Type B pancreatic cell (in vitro differentiated cells): ENCODE measurements at regions not wholly inside any gene's neighbourhood (a gene's known extent, or its start where the extent isn't known, plus 50 kb on each side); places are given as distances from the start of the nearest gene placed in this dataset.

ENCODE experiments used
- DNase-seq: peaks from one replicate; pipeline ENCODE4 v3.0.0; 2021; ENCODE audit warnings: mixed read lengths; ENCODE audit not compliant: unreplicated experiment; ENCODE audit errors: extremely low spot score
- H3K27ac Mint-ChIP-seq: 2 replicates; pipeline ENCODE4 v1.8.0; 2021; ENCODE audit warnings: mild to moderate bottlenecking, mixed read lengths
- H3K27me3 Mint-ChIP-seq: 2 replicates; pipeline ENCODE4 v1.8.0; 2021; ENCODE audit warnings: mixed read lengths
- H3K36me3 Mint-ChIP-seq: 2 replicates; pipeline ENCODE4 v1.8.0; 2021; ENCODE audit warnings: mixed read lengths
- H3K4me1 Mint-ChIP-seq: one replicate; pipeline ENCODE4 v1.8.0; 2021; ENCODE audit warnings: mixed read lengths; ENCODE audit not compliant: unreplicated experiment
- H3K4me3 Mint-ChIP-seq: 2 replicates; pipeline ENCODE4 v1.8.0; 2021; ENCODE audit warnings: mild to moderate bottlenecking, mixed read lengths
- H3K9me3 Mint-ChIP-seq: 2 replicates; pipeline ENCODE4 v1.8.0; 2021; ENCODE audit warnings: mixed read lengths
- TF ChIP-seq, protein P1 (sequence below): fragments of 200-600 bp; sonication (generic); conservative IDR thresholded peaks from 2 replicates; pipeline ENCODE4 v1.5.0; 2021; ENCODE audit warnings: antibody characterized with exemption, mild to moderate bottlenecking

DNA sequence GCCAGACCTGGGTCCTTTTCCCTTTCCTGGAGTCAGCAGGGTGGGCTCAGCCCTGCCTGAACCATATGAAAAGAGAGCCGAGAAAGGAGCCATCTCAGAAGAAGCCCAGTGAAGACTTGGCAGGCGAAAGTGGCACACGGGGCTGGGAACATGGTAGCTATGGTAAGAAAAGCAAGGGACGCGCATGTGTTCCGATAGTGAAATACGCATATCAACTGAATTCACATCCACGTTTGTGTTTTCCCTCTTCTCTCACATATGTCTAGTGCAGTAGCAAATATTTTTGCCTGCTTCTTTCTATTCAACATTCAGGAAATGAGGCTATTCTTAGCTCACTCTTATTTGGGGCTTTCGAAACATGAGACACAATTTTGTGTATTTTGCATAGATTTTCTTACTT, 54.1 kb upstream of the PEG3 start:
- Mint-ChIP-seq H3K36me3 (no peaks in the 10 kb centered on the region), H3K4me1 (no peaks in the 10 kb centered on the region), H3K27ac (no peak overlapping the region), H3K27me3 (no peaks in the 10 kb centered on the region), H3K4me3 (no peak overlapping the region), H3K9me3 (peaks cover 10% of the 10 kb centered on the region)
- no peak for DNase-seq
- TF ChIP-seq, protein P1, sequence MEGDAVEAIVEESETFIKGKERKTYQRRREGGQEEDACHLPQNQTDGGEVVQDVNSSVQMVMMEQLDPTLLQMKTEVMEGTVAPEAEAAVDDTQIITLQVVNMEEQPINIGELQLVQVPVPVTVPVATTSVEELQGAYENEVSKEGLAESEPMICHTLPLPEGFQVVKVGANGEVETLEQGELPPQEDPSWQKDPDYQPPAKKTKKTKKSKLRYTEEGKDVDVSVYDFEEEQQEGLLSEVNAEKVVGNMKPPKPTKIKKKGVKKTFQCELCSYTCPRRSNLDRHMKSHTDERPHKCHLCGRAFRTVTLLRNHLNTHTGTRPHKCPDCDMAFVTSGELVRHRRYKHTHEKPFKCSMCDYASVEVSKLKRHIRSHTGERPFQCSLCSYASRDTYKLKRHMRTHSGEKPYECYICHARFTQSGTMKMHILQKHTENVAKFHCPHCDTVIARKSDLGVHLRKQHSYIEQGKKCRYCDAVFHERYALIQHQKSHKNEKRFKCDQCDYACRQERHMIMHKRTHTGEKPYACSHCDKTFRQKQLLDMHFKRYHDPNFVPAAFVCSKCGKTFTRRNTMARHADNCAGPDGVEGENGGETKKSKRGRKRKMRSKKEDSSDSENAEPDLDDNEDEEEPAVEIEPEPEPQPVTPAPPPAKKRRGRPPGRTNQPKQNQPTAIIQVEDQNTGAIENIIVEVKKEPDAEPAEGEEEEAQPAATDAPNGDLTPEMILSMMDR: no peak

GRCh38 chr19:56896095-56896494, 55.6 kb upstream of the PEG3 start:
- DNase-seq: no peak
- H3K27me3 Mint-ChIP-seq: no peaks in the 10 kb centered on the region
- no peak overlapping the region for H3K27ac Mint-ChIP-seq
- TF ChIP-seq, protein P1: no peak
- no peak overlapping the region for H3K4me3 Mint-ChIP-seq
- no peaks in the 10 kb centered on the region for H3K4me1 Mint-ChIP-seq
- H3K36me3 Mint-ChIP-seq: no peaks in the 10 kb centered on the region
- peaks cover 10% of the 10 kb centered on the region for H3K9me3 Mint-ChIP-seq

DNA sequence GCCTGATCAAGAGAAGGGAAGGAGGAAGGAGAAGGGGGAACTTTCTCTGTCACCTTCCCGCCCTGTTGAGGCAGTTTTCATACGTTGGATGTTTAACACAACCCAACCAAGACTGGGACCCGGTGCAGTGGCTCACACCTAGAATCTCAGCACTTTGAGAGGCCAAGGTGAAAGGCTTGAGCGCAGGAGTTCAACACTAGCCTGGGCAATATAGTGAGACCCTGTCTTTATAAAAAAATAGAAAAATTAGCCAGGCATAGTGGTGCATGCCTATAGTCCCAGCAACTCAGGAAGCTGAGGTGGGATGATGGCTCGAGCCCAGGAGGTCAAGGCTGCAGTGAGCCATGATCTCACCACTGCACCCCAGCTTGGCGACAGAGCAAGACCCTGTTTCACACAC, 59.4 kb upstream of the PEG3 start:
- no peaks in the 10 kb centered on the region for H3K36me3 Mint-ChIP-seq
- H3K9me3 Mint-ChIP-seq: peaks cover 10% of the 10 kb centered on the region
- no peaks in the 10 kb centered on the region for H3K27me3 Mint-ChIP-seq
- no peak for DNase-seq
- H3K4me3 Mint-ChIP-seq: no peak overlapping the region
- TF ChIP-seq, protein P1: no peak
- no peaks in the 10 kb centered on the region for H3K4me1 Mint-ChIP-seq
- H3K27ac Mint-ChIP-seq: no peak overlapping the region

DNA sequence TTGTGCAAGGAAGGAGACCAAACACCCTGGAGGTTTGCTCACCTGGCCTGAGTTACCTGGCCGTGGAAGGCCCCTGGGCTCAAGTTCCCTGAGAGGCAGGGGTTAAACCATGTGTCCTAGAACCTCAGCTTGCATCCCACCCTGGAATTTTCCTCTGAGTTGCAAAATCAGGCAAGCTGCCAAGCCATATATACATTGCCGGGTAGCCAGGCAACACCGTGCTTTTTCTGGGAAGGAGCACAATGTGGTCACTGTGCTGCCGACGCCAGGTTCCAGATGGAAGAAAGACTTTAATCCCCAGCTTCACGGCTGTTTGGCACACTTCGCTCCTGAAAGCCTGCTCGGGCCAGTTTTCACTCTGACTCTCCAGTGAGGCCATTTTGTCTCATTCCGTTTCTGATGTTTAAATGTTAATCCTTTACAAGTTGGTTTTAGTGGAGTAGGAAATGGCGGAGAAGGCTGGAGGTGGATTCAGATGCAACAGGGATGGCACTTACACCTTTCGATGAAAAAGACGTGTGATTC, 60.1 kb upstream of the PEG3 start:
- TF ChIP-seq, protein P1: no peak
- H3K4me1 Mint-ChIP-seq: no peaks in the 10 kb centered on the region
- no peak for DNase-seq
- no peaks in the 10 kb centered on the region for H3K27me3 Mint-ChIP-seq
- H3K9me3 Mint-ChIP-seq: peaks cover 10% of the 10 kb centered on the region
- no peak overlapping the region for H3K27ac Mint-ChIP-seq
- H3K4me3 Mint-ChIP-seq: no peak overlapping the region
- H3K36me3 Mint-ChIP-seq: no peaks in the 10 kb centered on the region

DNA sequence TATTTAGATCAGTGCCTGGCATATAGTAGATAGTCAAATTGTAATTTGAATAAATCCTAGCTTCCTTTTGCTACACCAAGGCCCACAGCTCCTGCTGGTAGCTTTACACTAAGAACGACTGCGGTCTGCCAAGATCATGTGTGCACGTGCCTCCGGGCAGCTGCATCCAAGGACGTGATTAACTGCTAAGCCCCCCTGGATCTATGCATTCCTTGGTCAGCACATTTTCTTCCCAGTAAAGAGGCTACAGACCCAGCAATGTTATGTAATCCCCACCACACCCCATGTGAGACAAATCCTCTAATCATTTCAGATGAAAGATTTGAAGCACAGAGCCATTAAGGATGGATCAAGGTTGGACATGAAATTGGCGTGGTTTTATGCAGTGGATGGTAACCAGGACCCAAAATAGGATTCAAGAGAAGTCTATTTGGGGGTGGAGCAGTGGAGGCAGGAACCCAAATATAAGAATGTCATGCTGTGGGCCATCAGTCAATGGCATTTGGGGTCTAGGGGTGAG, 65.2 kb upstream of the PEG3 start:
- Mint-ChIP-seq H3K36me3 (no peaks in the 10 kb centered on the region), H3K27ac (no peak overlapping the region), H3K27me3 (no peaks in the 10 kb centered on the region), H3K4me1 (no peaks in the 10 kb centered on the region), H3K4me3 (no peak overlapping the region), H3K9me3 (peaks cover 4% of the 10 kb centered on the region)
- no peak for DNase-seq
- TF ChIP-seq, protein P1: no peak
